ENCODE measurements at regions not wholly inside any gene's neighbourhood (a gene's known extent, or its start where the extent isn't known, plus 50 kb on each side); places are given as distances from the start of the nearest gene placed in this dataset.
"Not testable (repeated sequence)": the region's sequence is repeated elsewhere in the genome, so short reads cannot be mapped to it uniquely, and the experiment has no call there.

DNA sequence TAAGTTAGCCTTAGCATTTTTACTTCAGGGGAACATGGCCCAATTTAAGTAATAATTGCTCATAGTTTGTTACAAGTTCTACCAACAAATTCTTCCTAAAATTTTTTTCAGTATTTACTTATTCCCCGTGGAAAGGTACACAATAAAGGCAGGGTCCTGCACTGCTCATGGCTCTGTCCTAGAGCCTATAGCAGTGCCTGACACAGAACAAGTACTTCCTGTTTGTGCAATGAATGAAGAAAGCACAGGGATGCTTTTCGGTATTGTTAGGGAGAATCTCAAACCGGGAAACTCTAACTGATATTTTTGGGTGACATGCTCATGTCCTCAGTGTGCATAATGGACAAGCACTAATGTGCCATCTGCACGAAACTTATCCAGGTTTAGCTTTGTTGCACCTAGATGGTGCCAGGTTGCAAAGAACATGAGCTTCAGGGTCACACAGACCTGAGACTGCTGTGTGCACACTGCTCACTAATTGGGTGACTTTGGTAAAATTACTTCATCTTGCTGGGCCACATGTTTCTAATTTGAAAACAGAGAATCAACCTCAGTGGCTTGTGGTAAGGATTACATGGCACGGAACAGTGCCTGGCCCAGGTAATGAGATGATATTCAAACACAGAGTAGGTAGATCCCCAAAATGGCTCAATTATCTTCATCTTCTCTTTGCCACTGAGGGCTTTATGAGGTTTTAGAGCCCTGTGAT, 175.8 kb upstream of the NPY2R start:
- no peak for DNase-seq (ENCODE audit: low read depth in 2 of 2)

- no peak for DNase-seq (ENCODE audit: low read depth in 2 of 2)
Measured at GRCh38 chr4:155033604-155034003, 174.8 kb upstream of the NPY2R start.

- no peak for DNase-seq (ENCODE audit: low read depth in 2 of 2)
Measured at GRCh38 chr4:155037031-155037430, 171.4 kb upstream of the NPY2R start.

- no peak for DNase-seq (ENCODE audit: low read depth in 2 of 2)
Measured at GRCh38 chr4:155038459-155038858, 170.0 kb upstream of the NPY2R start.

DNA sequence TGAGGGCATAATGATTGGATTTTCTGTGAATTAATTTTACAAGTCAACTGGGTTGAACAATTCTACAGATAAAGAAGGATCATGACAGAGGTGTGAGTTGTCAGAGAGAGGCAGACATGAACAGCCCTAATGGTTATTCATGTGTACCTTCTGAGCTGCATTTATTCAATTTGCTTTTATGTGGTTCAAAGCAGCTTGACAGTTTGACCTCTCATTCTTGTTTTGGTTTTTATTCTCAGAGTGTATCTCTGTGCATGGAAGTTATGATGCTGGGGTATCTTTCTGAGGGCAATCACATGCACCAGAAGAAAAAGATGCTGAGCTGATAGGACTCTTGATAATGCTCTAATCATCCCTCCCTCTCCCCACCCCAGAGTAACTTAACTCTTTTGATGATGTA, 169.3 kb upstream of the NPY2R start:
- no peak for DNase-seq (ENCODE audit: low read depth in 2 of 2)

DNA sequence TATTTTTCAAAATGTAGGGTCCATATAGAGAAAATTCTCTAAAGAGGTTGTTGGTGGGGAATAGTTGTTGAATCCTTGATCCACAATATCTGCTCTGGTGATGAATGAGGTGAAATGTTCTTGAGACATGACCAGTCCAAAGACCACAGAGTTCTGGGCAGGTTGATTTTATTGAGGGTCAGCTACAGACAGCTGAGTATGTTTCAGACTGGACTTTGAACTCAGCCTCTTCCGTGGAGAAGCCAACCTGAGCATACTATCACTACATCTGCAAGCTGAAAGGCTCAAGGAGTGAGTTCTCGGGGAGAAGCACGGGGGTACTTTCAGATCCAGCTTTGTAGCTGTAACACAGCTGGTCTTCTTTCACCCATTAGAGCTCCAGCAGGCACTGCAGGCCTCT, 168.4 kb upstream of the NPY2R start:
- DNase-seq (ENCODE audit: low read depth in 2 of 2) = no peak

DNA sequence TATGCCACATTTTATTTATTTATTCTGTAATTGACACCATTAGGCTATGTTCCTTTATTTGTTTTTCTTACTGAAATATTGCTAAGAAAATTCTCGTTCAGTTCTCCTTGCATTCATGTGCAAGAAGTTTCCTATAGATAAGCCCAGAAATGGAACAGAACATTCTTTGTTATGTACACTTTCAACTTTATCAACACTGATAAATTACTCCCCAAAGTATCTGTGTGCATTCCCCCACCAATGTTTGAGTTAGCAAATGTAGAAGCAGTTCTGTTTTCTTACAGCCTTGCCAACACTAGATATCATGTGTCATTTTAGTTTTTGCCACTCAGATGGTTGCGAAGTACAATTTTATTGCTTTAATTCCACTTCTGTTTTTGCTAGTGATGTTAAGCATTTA, 166.4 kb upstream of the NPY2R start:
- DNase-seq (ENCODE audit: low read depth in 2 of 2) = no peak

DNA sequence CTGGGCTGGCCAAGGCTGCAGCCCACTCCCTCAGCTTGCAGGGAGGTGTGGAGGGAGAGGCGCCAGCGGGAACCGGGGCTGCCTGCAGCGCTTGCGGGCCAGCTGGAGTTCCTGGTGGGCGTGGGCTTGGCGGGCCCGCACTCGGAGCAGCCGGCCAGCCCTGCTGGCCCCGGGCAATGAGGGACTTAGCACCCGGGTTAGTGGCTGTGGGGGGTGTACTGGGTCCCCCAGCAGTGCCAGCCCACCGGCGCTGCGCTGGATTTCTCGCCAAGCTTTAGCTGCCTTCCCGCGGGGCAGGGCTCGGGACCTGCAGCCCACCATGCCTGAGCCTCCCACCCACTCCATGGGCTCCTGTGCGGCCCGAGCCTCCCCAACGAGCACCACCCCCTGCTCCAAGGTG, 164.2 kb upstream of the NPY2R start:
- DNase-seq (ENCODE audit: low read depth in 2 of 2) = not testable (repeated sequence)

GRCh38 chr4:155047755-155048154, 160.7 kb upstream of the NPY2R start:
- DNase-seq (ENCODE audit: low read depth in 2 of 2) = no peak

DNA sequence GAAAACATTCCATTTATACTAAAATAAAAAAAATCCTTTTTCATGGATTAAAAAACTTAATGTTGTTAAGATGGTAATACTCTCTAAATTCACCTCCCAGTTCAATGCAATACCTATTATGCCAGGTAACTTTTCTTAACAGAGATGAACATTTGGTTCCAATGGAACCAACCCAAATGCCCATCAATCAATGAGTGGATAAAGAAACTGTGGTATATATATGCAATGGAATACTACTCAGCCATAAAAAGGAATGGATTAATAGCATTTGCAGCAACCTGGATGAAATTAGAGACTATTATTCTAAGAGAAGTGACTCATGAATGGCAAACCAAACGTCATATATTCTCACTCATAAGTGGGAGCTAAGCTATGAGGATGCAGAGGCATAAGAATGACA, 154.4 kb upstream of the NPY2R start:
- not testable (repeated sequence) for DNase-seq (ENCODE audit: low read depth in 2 of 2)

- no peak for DNase-seq (ENCODE audit: low read depth in 2 of 2)
Measured at GRCh38 chr4:155060419-155060818, 148.0 kb upstream of the NPY2R start.

DNA sequence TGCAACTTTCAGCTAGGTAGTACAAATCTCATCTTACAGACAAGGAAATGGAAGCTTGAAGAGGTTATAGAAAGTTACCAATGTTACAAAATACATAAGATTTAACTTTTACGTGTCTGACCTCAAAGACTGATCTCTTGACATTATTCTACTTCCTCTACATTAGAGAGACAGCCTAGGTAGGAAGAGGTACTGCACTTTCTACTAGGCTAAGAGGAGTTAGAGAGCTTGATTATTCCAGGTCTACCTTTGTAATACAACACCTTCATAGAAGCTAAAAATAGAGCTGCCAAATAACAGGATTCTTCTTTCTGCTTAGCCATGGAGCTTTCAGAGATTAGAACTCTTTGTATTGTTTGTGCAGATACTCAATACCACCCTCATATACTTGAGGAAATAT, 147.6 kb upstream of the NPY2R start:
- DNase-seq (ENCODE audit: low read depth in 2 of 2) = no peak

- no peak for DNase-seq (ENCODE audit: low read depth in 2 of 2)
Measured at GRCh38 chr4:155062948-155063347, 145.5 kb upstream of the NPY2R start.

GRCh38 chr4:155064934-155065333, 143.5 kb upstream of the NPY2R start:
- DNase-seq (ENCODE audit: low read depth in 2 of 2) = not testable (repeated sequence)

DNA sequence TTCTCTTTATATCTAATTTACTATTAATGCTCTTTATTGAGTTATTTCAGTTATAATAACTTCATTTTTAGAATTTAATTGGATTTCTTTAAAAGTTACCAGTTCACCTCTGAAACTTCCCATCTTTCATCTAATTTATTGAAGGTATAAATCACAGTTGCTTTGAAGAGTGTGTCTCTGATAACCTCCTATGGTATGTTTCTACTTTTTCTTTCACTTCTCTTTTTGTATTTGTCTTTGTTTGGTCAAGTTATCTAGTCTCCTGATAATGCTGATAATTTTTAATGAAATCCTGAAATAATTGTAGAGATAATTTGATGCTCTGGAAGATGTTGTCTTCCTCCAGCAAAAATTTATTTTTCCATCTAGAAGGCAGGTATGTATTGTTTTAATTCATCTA, 141.6 kb upstream of the NPY2R start:
- DNase-seq (ENCODE audit: low read depth in 2 of 2) = no peak

DNA sequence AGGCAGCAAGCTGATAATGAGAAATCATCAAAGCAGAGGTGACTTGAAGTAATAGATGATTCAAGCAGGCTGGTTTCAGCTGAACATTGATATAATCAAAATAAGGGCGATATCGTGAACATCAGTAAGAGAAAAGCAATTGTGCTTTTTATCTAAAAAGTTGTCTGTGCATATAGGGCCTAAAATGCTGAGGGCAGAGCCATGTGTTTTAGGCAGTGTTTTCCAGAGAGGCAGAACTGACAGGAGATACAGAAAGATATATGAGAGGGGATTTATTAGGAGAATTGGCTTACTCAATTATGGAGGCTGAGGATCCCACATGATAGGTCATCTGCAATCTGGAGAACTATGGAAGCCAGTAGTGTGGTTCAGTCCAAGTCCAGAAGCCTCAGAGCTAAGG, 136.5 kb upstream of the NPY2R start:
- no peak for DNase-seq (ENCODE audit: low read depth in 2 of 2)

DNA sequence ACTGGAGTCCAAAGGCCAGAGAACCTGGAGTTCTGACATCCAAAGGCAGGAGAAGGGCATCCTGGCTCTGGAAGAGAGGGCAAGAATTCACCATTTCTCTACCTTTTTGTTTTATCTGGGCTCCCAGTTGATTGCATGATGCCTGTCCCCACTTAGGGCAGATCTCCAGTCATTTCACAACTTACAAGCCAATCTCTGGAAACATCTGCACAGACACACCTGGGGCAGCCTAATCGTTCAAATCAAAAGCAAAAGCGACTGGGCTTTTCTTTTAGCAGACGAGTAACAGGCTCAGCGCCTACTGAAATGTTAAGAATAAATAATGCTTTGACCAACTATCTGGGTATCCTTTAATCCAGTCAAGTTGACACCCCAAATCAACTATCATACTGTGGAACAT, 136.0 kb upstream of the NPY2R start:
- DNase-seq (ENCODE audit: low read depth in 2 of 2) = no peak

GRCh38 chr4:155073852-155074251, 134.6 kb upstream of the NPY2R start:
- no peak for DNase-seq (ENCODE audit: low read depth in 2 of 2)

- DNase-seq (ENCODE audit: low read depth in 2 of 2) = no peak
Measured at GRCh38 chr4:155076256-155076785, 132.1 kb upstream of the NPY2R start.

DNA sequence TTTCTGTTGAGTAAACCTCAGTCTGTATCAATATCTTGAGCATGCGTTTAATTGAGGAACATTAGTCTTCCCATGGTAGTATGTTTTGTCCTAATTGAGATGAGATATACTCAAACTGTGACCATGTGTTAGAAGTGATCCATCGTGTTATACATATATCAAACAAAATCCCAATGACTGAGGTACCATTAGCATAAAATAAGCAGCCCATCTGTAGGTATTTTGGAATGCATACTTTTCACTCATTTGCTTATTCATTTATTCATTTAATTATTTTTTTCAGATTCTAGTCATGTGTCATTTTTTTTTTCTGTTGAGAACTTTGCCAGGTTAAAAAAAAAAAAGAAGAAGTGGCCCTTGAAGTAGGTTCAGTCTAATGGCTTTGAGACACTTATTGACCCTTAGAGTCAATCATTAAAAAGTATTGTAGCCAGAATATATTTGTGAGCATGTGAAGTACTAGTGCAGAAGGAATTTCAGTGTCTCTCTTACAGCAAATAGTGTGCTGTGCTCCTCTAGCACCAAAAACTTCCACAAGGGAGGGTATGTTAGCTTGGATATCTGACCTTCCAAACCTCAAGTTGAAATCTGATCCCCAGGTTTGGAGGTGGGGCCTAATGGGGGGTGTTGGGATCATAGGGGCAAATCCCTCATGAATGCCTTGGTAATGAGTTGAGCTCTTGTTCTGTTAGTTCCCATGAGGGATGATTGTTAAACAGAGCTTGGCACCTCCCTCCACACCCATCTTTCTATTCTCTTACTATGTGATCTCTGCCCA, 130.8 kb upstream of the NPY2R start:
- no peak for DNase-seq (ENCODE audit: low read depth in 2 of 2)

DNA sequence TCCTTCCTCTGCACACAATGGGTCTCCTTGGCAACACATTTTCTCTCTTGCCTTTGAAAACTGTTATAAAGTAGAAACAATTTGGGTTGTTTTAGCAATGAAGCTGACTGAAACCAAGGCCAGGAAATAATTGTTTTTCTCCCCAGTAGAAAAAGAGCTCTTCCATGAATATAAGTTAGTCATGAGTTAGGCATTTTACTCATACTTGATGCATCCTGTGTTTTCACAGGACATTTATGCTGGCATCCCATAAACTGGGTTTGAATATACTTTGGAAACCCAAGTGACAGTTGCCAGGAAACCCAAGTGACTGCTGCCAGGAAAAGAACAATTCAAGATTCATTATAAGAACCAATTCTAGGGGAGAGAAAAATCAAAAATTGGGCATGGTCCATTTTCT, 128.6 kb upstream of the NPY2R start:
- DNase-seq (ENCODE audit: low read depth in 2 of 2) = no peak

- no peak for DNase-seq (ENCODE audit: low read depth in 2 of 2)
Measured at GRCh38 chr4:155081222-155081621, 127.2 kb upstream of the NPY2R start.

GRCh38 chr4:155085843-155086530, 122.4 kb upstream of the NPY2R start:
- DNase-seq (ENCODE audit: low read depth in 2 of 2) = no peak

Measured in stimulated activated CD4-positive, alpha-beta T cell treated with anti-CD3 and anti-CD28 coated beads, Interleukin-12 subunit alpha, Interleukin-12 subunit beta, amount 100 ng/mL, for 24 hours (primary cell).